ENCODE measurements at regions not wholly inside any gene's neighbourhood (a gene's known extent, or its start where the extent isn't known, plus 50 kb on each side); places are given as distances from the start of the nearest gene placed in this dataset.

GRCh38 chr14:71690478-71690877, 241.8 kb upstream of the RGS6 start:
- H3K4me3 ChIP-seq (ENCODE audit: low read depth, low read length, poor library complexity, severe bottlenecking), result no peak overlapping the region

GRCh38 chr14:71692496-71692895, 239.7 kb upstream of the RGS6 start:
- TF ChIP-seq EZH2 (IDR thresholded peaks at IDR 0.05; ENCODE audit: borderline replicate concordance, low read length) (no peak), CTCF (IDR thresholded peaks at IDR 0.05; ENCODE audit: low read length) (no peak)
- Histone ChIP-seq H3K4me3 (ENCODE audit: low read depth, low read length, poor library complexity, severe bottlenecking) (no peak overlapping the region), H3K4me1 (ENCODE audit: insufficient read depth, low read length, severe bottlenecking) (no peaks in the 10 kb centered on the region), H3K36me3 (ENCODE audit: insufficient read depth, low read length) (no peaks in the 10 kb centered on the region), H3K27me3 (ENCODE audit: insufficient read depth, low read length) (no peaks in the 10 kb centered on the region), H3K9me3 (ENCODE audit: low read length) (no peaks in the 10 kb centered on the region), H2AFZ (ENCODE audit: low read length) (no peak overlapping the region), H3K27ac (ENCODE audit: low read depth, low read length, poor library complexity, severe bottlenecking) (no peak overlapping the region), H3K4me2 (ENCODE audit: low read length) (no peak overlapping the region), H3F3A (ENCODE audit: insufficient read depth, low read length) (no peaks in the 10 kb centered on the region), H4K20me1 (ENCODE audit: insufficient read depth, low read length) (no peaks in the 10 kb centered on the region), H3K79me2 (ENCODE audit: insufficient read depth, low read length) (no peaks in the 10 kb centered on the region), H3K9me2 (ENCODE audit: low read depth, low read length) (no peaks in the 10 kb centered on the region), H3K9ac (ENCODE audit: low read length) (no peak overlapping the region)

More at GRCh38 chr14:71690478-71690877, 241.8 kb upstream of the RGS6 start:
- Histone ChIP-seq H3K79me2 (ENCODE audit: insufficient read depth, low read length) (no peaks in the 10 kb centered on the region), H2AFZ (ENCODE audit: low read length) (no peak overlapping the region), H3K9ac (ENCODE audit: low read length) (no peak overlapping the region), H3K4me2 (ENCODE audit: low read length) (no peak overlapping the region), H3K36me3 (ENCODE audit: insufficient read depth, low read length) (no peaks in the 10 kb centered on the region; the same call in 1 of the 2 replicates), H3K27me3 (ENCODE audit: insufficient read depth, low read length) (no peaks in the 10 kb centered on the region), H3K9me3 (ENCODE audit: low read length) (no peaks in the 10 kb centered on the region), H3K9me2 (ENCODE audit: low read depth, low read length) (no peaks in the 10 kb centered on the region), H3K27ac (ENCODE audit: low read depth, low read length, poor library complexity, severe bottlenecking) (no peak overlapping the region), H3F3A (ENCODE audit: insufficient read depth, low read length) (no peaks in the 10 kb centered on the region), H4K20me1 (ENCODE audit: insufficient read depth, low read length) (no peaks in the 10 kb centered on the region), H3K4me1 (ENCODE audit: insufficient read depth, low read length, severe bottlenecking) (no peaks in the 10 kb centered on the region)
- TF ChIP-seq EZH2 (IDR thresholded peaks at IDR 0.05; ENCODE audit: borderline replicate concordance, low read length) (no peak), CTCF (IDR thresholded peaks at IDR 0.05; ENCODE audit: low read length) (no peak)

- Histone ChIP-seq H4K20me1 (ENCODE audit: insufficient read depth, low read length) (no peaks in the 10 kb centered on the region), H3K9ac (ENCODE audit: low read length) (no peak overlapping the region), H3K9me3 (ENCODE audit: low read length) (no peaks in the 10 kb centered on the region), H3K4me3 (ENCODE audit: low read depth, low read length, poor library complexity, severe bottlenecking) (no peak overlapping the region), H3K79me2 (ENCODE audit: insufficient read depth, low read length) (no peaks in the 10 kb centered on the region), H3F3A (ENCODE audit: insufficient read depth, low read length) (no peaks in the 10 kb centered on the region), H3K4me1 (ENCODE audit: insufficient read depth, low read length, severe bottlenecking) (no peaks in the 10 kb centered on the region), H3K36me3 (ENCODE audit: insufficient read depth, low read length) (no peaks in the 10 kb centered on the region), H3K27me3 (ENCODE audit: insufficient read depth, low read length) (no peaks in the 10 kb centered on the region), H2AFZ (ENCODE audit: low read length) (no peak overlapping the region), H3K4me2 (ENCODE audit: low read length) (no peak overlapping the region), H3K27ac (ENCODE audit: low read depth, low read length, poor library complexity, severe bottlenecking) (no peak overlapping the region), H3K9me2 (ENCODE audit: low read depth, low read length) (no peaks in the 10 kb centered on the region)
- TF ChIP-seq EZH2 (IDR thresholded peaks at IDR 0.05; ENCODE audit: borderline replicate concordance, low read length) (no peak), CTCF (IDR thresholded peaks at IDR 0.05; ENCODE audit: low read length) (no peak)
These were observed 238.8 kb upstream of the RGS6 start for GRCh38 chr14:71693381-71693780.

All from OCI-LY1 (cell line).